GM12865 (cell line): ENCODE measurements at regions not wholly inside any gene's neighbourhood (a gene's known extent, or its start where the extent isn't known, plus 50 kb on each side); places are given as distances from the start of the nearest gene placed in this dataset.

Source experiments
- DNase-seq: peaks from one replicate; pipeline ENCODE4 v3.0.0; 2010; ENCODE audit warnings: low read depth
- H3K4me3 ChIP-seq: 2 replicates; pipeline ENCODE4 v1.5.1; 2011; ENCODE audit warnings: mild to moderate bottlenecking, low read depth, low read length, control low read depth
- TF ChIP-seq, protein P1 (sequence below): IDR thresholded peaks from 2 replicates; pipeline ENCODE4 v1.5.1; 2011; ENCODE audit warnings: low read length, control low read depth, low read depth, inconsistent platforms; ENCODE audit not compliant: insufficient read depth; ENCODE audit errors: missing control alignments

DNA sequence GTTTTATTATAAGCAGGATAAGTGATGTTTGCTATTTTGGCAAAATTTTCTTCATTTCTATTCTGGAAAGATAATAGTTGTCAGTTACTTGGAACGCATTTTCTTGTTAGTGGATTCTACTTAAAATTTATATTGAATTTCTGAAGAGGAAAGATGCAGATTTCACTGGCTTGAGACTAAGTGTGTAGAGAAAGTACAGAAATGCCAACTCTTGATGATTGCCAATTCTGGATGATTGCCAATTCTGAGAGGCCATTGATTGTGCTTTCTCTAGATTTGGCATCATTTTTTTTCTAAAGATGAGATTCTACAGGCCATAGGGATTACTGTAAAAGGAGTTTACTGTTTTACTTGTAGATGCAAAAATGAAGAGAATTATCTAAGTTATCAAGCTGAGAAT, 58.9 kb upstream of the CNTN3 start:
- DNase-seq = no peak
- TF ChIP-seq, protein P1, sequence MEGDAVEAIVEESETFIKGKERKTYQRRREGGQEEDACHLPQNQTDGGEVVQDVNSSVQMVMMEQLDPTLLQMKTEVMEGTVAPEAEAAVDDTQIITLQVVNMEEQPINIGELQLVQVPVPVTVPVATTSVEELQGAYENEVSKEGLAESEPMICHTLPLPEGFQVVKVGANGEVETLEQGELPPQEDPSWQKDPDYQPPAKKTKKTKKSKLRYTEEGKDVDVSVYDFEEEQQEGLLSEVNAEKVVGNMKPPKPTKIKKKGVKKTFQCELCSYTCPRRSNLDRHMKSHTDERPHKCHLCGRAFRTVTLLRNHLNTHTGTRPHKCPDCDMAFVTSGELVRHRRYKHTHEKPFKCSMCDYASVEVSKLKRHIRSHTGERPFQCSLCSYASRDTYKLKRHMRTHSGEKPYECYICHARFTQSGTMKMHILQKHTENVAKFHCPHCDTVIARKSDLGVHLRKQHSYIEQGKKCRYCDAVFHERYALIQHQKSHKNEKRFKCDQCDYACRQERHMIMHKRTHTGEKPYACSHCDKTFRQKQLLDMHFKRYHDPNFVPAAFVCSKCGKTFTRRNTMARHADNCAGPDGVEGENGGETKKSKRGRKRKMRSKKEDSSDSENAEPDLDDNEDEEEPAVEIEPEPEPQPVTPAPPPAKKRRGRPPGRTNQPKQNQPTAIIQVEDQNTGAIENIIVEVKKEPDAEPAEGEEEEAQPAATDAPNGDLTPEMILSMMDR = no peak
- no peak overlapping the region for H3K4me3 ChIP-seq

DNA sequence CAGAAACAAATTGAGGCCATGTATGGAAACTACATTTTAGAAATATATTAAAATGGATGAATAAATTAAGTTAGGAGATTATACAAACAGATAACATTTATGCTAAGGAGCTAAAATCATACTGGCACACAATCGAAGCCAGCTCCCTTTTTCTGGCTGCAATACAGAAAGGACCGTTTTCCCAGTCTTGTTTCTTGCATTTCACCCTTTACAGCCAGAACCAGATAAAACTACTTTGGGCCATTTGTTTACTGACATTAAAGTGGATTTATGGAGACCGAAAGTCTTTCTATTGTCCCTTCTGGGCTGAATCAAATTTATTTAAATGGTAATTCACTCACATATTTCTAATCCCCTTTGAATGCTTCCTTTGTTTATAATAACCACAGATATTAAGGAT, 50.1 kb upstream of the CNTN3 start:
- TF ChIP-seq, protein P1 = no peak
- H3K4me3 ChIP-seq = no peak overlapping the region
- no peak for DNase-seq
